ENCODE measurements at regions not wholly inside any gene's neighbourhood (a gene's known extent, or its start where the extent isn't known, plus 50 kb on each side); places are given as distances from the start of the nearest gene placed in this dataset.
A peak's percentile ranks its signal among the peaks of the same experiment; 100 is the strongest.
"Not testable (repeated sequence)": the region's sequence is repeated elsewhere in the genome, so short reads cannot be mapped to it uniquely, and the experiment has no call there.

DNA sequence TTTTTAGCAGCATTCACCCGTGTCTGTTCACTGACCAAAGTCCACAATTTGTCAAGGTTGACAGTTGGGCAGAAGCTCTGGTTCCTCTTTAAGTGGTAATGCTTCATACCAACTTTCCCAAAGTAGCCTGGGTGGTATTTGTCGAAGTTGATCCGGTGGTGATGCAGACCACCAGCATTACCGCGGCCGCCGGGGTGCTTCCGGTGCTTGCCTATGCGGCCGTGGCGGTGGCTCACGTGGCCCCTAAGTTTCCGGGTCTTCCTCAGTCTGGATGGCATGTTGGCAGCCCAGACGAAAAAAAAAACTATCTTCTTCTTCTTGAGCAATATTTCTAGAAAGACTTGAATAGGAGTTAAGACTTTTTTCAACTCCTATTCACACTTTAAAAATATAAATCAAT, 151.4 kb upstream of the RGS17 start:
- not testable (repeated sequence) for DNase-seq (ENCODE audit: extremely low read depth in 1 of 2, low read depth in 1 of 2)

DNA sequence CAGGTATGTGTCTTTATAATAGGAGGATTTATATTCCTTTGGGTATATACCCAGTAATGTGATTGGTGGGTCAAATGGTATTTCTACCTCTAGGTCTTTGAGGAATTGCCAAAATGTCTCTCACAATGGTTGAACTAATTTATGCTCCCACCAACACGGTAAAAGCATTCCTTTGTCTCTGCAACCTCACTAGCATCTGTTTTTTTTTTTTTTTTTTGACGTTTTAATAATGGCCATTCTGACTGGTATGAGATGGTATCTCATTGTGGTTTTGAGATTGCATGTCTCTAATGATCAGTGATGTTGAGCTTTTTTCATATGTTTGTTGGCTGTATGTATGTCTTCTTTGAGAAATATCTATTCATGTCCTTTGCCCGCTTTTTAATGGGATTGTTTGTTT, 144.9 kb upstream of the RGS17 start:
- no peak for DNase-seq (ENCODE audit: extremely low read depth in 1 of 2, low read depth in 1 of 2)

DNA sequence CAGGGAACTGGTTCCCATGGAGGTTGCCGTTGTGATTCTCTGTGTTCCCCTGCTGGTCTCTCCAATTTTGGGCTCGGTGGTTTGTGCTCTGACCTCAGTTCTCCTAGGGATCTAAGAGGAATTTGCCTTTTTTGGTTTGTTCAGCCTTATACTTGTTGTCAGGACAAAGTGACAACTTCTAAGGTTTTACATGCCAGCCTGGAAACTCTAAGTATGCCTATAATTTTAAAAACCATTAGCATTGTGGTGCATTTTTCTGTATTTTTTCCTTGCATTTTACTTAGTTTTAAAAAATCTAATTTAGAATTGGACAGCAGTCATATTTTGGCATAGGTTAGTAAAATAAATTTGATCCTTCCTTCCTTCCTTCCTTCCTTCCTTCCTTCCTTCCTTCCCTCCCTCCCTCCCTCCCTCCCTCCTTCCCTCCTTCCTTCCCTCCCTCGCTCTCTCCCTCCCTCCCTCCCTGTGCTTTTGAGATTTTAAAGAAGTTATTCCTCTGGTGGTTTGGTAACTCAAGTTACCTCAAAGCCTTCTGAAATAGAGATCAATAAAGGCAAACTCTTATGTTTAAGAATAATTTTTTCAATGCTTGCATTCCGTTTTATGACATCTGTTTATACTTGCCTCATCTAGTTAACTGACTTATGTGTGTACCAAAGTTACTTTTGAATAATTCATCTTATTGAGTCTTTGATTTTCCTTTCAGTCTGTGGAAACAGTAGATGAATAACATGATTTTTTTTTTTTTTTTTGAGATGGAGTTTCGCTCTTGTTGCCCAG, 141.3 kb upstream of the RGS17 start:
- no peak for DNase-seq (ENCODE audit: extremely low read depth in 1 of 2, low read depth in 1 of 2)

DNA sequence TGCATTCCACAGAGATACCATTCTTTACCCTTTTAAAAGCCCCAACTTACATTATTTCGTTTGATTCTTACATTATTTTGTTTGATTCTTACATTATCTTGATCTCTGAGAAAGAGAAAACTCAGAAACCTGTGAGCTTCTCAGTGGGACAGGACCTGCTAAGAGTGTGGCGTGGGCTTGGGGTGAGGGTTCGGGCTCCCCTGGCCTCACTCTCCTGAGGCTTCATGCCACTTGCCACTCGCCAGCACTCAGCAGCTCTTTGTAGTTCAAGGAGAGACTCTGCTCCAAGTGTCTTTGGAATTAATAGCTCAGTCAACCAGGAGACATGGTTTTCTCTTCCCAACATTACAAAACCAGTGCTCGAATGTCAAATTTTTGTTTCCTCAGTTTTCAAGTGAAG, 132.4 kb upstream of the RGS17 start:
- no peak for DNase-seq (ENCODE audit: extremely low read depth in 1 of 2, low read depth in 1 of 2)

DNA sequence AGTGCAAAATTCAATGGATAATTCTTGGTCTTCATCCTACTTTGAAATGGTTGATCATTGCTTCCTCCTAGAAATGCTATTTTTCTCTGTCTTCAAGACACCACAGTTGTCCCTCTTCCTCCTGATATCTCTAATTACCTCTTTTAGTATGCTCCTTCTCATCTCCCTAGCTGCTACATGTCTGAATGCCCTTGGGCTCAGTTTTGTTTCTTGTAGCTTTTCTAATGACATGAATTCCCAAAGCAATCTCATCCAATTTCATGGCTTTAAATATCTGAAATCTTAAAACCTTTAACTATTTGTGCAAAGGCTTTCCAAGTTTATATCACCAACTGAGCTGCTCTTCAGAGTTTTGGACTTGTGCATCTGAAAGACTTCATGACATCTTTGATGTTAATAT, 120.2 kb upstream of the RGS17 start:
- DNase-seq (ENCODE audit: extremely low read depth in 1 of 2, low read depth in 1 of 2): no peak

DNA sequence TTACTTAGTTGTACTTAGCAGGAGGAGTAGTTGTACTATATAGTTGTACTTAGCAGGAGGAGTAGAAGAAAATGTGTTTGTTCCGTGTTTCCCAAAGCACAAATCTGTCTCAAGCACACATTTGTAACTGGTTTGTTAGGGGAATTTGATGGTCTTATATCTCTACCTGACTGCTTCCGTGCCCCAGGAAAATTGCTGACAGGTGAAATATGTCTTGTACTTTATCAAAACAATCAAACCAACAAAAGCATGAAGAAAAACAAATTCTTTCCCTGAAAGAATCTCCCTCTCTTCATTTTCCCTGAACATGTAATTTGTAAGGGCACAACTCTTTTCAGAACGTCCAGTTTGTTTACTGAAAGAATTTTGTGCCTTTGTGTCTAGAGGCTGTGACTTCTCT, 106.6 kb upstream of the RGS17 start:
- DNase-seq (ENCODE audit: extremely low read depth in 1 of 2, low read depth in 1 of 2): no peak

DNA sequence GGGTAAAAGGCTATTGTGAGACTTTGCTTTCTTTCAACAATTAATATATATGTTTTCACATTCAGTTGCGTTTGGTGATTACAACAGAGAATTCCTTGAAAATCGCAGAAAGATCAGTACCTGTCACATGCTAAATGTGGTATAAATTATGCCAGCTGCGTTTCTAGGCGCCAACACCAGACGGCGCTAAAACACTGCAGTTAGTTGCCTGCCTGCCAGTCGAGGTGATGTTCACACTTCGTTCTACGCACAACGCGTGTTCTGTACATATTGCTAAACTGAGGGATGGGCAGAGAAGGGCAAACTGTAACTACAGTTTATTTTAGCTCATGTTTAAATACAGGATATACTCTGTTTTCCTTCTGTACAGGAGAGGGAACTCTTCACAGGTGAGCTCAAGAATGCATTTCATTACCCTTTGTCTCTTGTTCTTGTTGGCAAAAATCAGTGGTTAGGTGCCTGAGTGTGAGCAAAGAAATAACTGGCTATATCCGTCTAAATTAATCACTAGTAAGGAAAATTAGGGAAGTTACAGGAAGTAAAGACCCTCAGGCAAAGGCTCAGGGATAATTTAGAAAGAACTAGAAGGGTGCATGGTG, 100.1 kb upstream of the RGS17 start:
- DNase-seq (ENCODE audit: extremely low read depth in 1 of 2, low read depth in 1 of 2): peak in 1 of 2 donors; percentile 3

DNA sequence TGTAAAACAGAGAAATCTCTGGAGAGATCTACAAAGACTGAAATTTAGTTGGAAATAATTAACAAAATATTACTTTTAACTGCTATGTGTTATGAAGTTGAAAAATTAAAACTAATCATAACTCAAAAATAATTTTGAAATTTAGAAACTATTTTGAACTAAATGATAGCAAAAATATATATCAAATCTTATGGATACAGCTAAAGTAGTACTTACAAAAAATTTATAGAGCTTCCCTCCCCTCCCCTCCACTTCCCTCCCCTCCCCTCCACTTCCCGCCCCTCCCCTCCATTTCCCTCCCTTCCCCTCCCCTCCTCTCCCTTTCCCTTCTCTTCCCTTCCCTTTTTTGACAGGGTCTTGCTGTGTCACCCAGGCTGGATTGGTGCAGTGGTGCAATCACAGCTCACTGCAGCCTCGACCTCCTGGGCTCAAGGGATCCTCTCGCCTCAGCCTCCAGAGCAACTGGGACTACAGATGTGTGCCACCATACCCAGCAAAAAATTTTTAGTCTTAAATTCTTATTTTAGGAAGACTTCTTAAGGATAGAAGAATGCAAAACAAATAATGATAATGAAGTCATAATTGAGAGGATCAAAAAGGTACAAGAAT, 87.2 kb upstream of the RGS17 start:
- no peak for DNase-seq (ENCODE audit: extremely low read depth in 1 of 2, low read depth in 1 of 2)

DNA sequence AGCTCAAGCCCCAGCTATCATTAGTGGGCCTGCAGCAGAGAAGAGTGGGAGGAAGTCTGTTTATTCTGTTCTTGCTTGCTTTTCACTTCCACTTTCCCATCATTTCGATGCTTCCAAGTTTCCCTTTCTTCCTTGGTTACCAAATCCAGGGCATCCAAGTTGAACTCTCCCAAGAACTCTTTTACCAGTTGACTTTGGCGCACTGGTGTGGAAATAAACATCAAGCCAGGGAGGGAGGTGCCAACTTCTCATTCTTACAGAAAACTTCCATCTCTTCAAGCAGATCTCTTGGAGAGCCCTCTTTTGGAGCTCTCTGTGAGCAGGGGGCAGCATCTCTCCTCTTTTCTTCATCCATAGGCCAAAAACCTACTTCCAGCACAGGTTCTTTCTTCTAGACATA, 85.7 kb upstream of the RGS17 start:
- DNase-seq (ENCODE audit: extremely low read depth in 1 of 2, low read depth in 1 of 2): no peak

DNA sequence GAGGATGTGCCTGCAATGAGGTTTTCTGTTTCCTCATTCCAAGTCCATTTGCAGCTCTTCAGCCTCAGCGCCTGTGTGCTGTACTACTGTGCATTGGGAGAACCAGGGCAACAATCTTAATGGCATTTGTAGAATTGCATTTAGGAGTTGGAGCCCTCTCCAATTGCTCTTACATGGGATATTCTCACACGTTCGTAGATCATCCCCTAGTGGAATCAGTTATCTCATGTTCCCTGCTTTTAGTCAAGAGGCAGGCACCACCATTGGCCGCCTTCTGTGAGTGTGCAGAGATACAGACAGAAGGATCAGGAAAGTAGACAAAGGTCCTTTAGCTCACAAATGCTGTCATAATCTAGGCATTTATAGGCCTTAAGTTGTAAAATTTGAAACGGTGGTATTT, 84.2 kb upstream of the RGS17 start:
- no peak for DNase-seq (ENCODE audit: extremely low read depth in 1 of 2, low read depth in 1 of 2)

DNA sequence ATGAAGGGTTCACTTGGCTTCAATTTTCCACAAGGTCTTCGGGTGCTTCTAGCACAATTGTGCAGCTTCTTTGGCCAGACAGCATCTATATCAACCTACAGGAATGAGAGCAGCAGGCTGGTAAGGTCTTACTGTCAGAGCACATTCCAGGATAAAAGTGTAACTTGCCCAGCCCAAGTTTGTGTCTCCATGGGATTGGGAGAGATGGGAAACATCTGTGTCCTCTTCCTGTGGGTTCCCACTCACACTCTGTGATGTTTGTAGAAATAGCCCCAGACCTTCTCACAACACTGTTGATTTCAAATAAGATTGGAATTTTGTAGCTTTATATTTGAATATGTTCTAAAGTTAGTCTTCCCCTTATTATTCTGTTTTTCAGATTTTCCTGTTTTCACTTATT, 83.4 kb upstream of the RGS17 start:
- DNase-seq (ENCODE audit: extremely low read depth in 1 of 2, low read depth in 1 of 2): no peak

DNA sequence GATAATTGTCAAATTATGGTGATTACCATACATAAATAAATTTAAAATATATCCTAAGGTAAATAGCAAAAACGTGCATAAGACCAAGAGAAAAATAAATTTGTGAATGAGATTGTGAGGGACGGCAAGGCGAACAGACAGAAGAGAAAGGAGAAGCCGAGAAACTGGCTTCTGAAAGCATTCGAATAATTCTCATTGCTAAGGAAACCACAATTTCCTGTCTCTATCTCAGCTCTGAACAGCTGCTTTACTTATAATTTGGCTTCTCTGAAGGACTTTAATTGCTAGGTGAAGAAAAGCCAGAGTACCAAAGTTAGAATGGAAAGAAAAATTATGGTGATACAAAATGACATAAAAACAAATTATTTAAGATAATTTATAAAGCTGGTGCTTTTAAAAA, 79.0 kb upstream of the RGS17 start:
- no peak for DNase-seq (ENCODE audit: extremely low read depth in 1 of 2, low read depth in 1 of 2)

DNA sequence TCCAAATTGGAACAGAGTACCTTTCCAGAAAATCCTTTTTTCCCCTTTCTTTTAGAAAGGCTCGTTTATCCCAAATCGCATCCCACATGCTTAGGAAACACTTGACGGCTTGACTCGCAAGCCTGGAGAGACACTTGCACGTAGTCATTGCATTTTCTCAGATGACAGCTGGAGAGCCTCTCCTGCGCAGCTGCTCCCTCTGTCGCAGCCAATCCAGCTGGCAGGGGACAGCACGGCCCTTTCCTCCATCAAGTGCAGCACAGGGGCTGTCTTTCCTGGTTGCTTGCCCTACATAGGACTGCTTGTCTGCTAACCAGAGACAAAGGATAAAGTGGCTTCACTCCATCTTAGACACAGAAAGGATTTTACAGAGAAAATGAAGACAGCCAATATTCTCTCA, 77.6 kb upstream of the RGS17 start:
- no peak for DNase-seq (ENCODE audit: extremely low read depth in 1 of 2, low read depth in 1 of 2)

DNA sequence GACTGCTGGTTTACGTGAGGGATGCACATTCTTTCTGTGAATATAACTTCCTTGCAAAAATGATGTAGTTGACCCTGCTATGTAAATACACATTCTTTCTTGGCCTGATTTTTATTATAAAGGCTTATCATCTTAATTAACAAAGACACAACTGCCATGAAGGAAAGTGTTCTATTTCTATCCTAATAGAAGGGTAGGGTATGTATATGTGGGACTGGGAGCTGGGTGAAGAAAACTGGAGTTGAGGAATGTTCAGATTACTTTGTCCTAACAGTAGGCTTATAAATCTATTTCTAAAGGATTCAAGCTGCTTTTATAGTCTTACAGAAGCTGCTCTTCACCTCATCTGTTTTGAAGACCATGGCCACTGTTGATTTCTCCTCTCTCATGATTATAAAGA, 76.5 kb upstream of the RGS17 start:
- no peak for DNase-seq (ENCODE audit: extremely low read depth in 1 of 2, low read depth in 1 of 2)

DNA sequence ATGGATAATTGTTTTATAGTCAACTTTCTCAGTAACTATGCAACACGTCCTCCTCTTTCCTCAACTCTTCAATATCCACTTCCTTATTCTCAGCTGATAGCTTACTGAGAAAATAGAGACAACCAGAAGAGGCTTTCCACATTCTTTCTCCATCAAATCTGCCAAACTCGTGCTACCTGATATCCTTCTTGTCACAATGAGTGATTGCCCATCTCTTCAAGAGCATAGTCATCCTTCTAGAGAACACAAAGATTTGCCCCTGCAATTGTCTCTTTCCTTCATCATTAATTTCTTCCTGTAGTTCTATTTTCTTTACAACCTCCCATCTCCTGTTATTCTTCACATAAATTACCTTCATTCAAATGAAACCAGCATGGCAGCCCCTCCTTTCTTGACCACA, 75.9 kb upstream of the RGS17 start:
- DNase-seq (ENCODE audit: extremely low read depth in 1 of 2, low read depth in 1 of 2): no peak

DNA sequence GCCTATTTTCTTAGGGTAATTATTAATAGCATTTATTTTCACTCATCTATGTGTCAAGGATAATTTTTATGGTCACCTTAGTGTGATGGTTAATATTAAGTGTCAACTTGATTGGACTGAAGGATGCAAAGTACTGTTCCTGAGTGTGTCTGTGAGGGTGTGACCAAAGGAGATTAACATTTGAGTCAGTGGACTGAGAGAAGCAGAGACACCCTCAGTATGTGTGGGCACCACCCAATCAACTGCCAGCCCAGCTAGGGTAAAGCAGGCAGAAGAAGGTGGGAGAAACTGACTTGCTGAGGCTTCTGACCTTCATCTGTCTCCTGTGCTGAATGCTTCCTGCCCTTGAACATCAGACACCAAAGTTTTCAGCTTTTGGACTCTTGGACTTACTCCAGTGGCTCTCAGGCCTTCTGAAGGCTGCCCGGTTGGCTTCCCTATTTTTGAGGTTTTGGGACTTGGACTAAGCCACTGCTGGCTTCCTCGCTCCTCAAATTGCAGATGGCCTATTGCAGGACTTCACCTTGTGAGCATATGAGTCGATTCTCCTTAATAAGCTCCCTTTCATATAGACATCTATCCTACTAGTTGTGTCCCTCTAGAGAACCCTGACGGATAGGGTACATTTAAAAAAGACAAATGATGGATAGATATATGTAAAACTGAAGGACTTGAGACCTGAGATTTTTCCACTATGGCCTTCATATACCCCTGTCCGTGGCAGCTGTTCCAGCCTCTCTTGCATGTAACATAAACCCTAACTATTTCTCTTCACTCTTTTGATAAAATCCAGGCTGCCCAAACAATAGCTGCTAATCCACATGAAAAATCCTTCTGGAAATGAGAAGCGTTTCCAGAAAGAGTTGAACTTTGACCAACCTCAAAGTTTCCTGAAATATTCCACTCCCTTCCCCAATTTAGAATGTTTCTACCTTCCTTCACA, 62.1 kb upstream of the RGS17 start:
- no peak for DNase-seq (ENCODE audit: extremely low read depth in 1 of 2, low read depth in 1 of 2)

DNA sequence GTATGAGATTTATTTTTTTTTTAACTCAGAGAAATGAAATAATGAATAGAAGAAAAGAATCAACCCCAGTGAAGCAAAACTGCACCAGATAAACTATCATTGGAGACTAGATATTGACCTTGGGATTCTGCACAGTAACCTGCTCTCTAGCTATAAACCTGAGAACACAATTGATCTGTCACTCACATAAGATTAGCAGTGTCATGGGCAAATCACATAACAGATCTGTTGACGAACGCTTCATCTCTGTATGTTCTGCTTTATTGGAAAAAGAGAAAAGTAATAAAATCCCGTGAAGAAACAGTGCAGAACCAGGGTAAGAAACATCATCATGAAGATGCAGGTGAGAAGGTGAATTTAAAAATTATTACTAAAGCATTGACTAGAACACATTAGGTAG, 52.8 kb upstream of the RGS17 start:
- no peak for DNase-seq (ENCODE audit: extremely low read depth in 1 of 2, low read depth in 1 of 2)

All from activated CD8-positive, alpha-beta memory T cell treated with anti-CD3 and anti-CD28 coated beads for 1 hour (primary cell).